HG03469 (cell line): ENCODE measurements at regions not wholly inside any gene's neighbourhood (a gene's known extent, or its start where the extent isn't known, plus 50 kb on each side); places are given as distances from the start of the nearest gene placed in this dataset.

Experiments
- ATAC-seq: cut with Tn5 transposase; IDR thresholded peaks from one replicate; pipeline ENCODE4 v1.9.1; 2021; ENCODE audit warnings: mild to moderate bottlenecking, moderate library complexity, moderate number of reproducible peaks; ENCODE audit not compliant: unreplicated experiment

DNA sequence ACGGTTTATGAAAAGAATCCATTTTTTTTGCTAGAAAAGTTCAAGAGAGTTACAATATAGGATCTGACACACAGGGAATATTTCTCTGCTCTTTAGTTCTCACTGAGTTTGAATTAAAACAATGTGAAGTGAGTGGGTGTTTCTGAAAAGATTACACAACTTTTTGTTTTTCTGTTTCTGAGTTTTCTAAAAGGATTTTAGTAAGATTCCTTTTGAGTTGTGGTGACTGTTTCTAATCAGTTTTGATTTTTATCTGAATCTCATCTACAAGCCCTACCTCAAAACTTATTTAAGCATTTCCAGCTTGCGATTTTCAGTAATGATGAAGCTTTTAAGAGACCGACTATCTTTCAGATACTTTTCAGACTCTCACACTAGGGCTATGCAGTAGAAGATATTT lies 141.7 kb downstream of the GPAT3 start:
- ATAC-seq, result no peak

DNA sequence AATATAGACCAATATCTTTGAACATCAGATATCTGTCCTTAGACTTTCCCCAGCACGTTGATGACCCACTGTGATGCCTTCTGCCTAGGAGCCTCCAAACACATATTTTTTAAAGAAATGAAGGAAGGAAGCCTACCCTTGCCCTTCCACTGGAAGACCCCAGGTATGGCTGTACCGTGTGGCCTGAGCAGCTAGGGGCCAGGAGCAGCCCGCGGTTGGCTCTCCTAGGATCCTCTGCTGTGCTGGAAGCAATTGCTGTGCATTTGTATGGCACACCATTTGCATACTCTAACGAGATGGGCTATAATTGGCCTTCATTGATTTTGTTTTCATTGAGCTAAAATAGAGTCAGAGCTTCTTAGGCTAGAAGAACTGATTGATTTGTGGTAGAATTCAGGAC lies 128.8 kb downstream of the GPAT3 start:
- ATAC-seq, result no peak

GRCh38 chr4:83664071-83664470 lies 128.2 kb downstream of the GPAT3 start:
- ATAC-seq, result no peak

GRCh38 chr4:83662204-83662603 lies 126.3 kb downstream of the GPAT3 start:
- no peak for ATAC-seq

DNA sequence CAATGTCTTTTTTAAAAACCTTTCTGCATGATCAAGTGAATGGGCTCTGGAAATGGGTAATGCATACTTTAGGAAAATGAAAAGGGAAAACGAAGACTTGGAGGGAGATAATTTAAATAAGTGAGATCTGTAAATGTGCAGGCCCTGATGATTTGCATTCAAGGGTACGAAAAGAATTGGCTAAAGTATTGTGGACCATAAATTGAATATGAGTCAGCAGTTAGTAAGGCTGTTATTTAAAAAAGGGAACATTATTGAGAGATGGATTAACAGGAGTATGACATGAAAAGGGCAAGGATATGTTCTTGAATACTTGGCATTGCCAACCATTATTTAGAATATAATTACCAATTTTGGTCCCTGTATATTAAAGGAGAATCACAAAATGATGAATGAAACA lies 125.5 kb downstream of the GPAT3 start:
- ATAC-seq, result no peak

DNA sequence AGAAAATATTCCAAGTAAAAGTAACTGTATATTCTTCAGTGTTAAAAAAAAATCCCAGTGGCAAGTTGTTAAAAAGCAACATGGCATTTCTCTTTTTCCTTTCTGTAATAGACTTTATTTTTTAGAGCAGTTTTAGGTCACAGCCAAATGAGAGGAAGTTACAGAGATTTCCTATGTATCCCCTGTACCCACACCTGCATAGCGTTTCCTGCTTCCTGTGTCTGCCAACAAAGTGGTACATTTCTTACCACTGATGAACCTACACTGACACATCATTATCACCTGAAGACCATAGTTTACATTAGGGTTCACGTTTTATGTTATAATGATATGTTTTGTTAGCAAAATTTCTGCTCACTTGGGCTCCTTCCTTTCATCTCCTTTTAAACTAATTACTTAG lies 124.7 kb downstream of the GPAT3 start:
- ATAC-seq, result no peak

DNA sequence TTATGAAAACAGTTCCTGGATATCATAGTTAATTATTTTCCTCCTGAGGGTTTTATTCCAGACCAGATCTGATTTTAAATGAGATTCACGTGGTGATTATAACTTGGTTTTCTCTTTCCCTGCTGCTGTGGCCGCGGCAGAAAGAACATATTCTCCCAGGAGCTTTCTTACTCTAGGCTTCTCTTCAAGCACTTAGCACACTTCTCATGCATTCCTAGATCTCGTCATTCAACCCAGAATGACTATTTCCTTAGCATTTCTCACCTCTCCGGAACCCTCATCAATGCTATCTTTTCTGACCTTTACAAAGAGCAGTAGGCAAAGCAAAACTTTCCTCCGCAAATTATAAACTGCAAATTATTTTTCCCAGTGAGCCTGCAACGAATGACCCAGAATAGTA lies 122.9 kb downstream of the GPAT3 start:
- ATAC-seq, result no peak

DNA sequence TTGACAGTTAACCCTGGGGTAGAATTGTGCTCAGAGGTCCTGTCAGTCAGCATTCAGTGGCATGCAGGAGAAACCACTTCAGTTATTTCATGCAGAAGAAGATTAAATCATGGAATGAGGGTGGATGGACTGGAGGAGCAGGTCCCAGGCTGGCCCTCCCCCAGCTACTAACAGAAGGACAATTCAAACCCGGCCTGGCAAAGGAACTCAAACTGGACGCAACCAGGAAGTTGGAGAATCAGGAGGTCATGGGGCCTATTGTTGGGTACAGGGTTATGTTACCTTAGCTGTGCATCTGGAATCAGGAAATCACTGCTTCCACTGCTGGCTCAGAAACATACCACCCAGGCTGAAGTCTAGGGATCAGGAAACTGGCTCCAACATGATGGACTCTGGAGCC lies 121.4 kb downstream of the GPAT3 start:
- ATAC-seq, result no peak
